HG03135 (cell line): ENCODE measurements at regions not wholly inside any gene's neighbourhood (a gene's known extent, or its start where the extent isn't known, plus 50 kb on each side); places are given as distances from the start of the nearest gene placed in this dataset.
"Not testable (repeated sequence)": the region's sequence is repeated elsewhere in the genome, so short reads cannot be mapped to it uniquely, and the experiment has no call there.

ENCODE experiments used
- ATAC-seq: cut with Tn5 transposase; IDR thresholded peaks from one replicate; pipeline ENCODE4 v1.9.1; 2021; ENCODE audit warnings: mild to moderate bottlenecking, moderate library complexity; ENCODE audit not compliant: unreplicated experiment

- no peak for ATAC-seq
These were observed 76.2 kb upstream of the MRPS22 start for GRCh38 chr3:139267300-139268246.

- no peak for ATAC-seq
These were observed 73.8 kb upstream of the MRPS22 start for GRCh38 chr3:139269984-139270383.

GRCh38 chr3:139270652-139271051 lies 73.2 kb upstream of the MRPS22 start:
- ATAC-seq, result not testable (repeated sequence)

GRCh38 chr3:139280027-139280671 lies 63.7 kb upstream of the MRPS22 start:
- ATAC-seq, result no peak

- no peak for ATAC-seq
These were observed 62.7 kb upstream of the MRPS22 start for GRCh38 chr3:139281096-139281495.

- no peak for ATAC-seq
These were observed 62.2 kb upstream of the MRPS22 start for GRCh38 chr3:139281522-139282196.

GRCh38 chr3:139283301-139283700 lies 60.5 kb upstream of the MRPS22 start:
- ATAC-seq, result no peak

GRCh38 chr3:139284221-139284620 lies 59.6 kb upstream of the MRPS22 start:
- no peak for ATAC-seq

GRCh38 chr3:139285691-139286090 lies 58.1 kb upstream of the MRPS22 start:
- ATAC-seq, result no peak

GRCh38 chr3:139286241-139286640 lies 57.6 kb upstream of the MRPS22 start:
- no peak for ATAC-seq

- ATAC-seq, result no peak
These were observed 57.0 kb upstream of the MRPS22 start for GRCh38 chr3:139286825-139287224.

- ATAC-seq, result no peak
These were observed 56.3 kb upstream of the MRPS22 start for GRCh38 chr3:139287557-139287956.

- ATAC-seq, result no peak
These were observed 55.5 kb upstream of the MRPS22 start for GRCh38 chr3:139288266-139288821.

GRCh38 chr3:139289860-139290524 lies 53.8 kb upstream of the MRPS22 start:
- no peak for ATAC-seq

- no peak for ATAC-seq
These were observed 52.4 kb upstream of the MRPS22 start for GRCh38 chr3:139291276-139292051.

GRCh38 chr3:139292192-139292591 lies 51.6 kb upstream of the MRPS22 start:
- no peak for ATAC-seq

GRCh38 chr3:139292711-139293664 lies 50.8 kb upstream of the MRPS22 start:
- ATAC-seq, result no peak

GRCh38 chr3:139293665-139294023 lies 50.2 kb upstream of the MRPS22 start:
- ATAC-seq, result no peak
